ENCODE measurements at regions not wholly inside any gene's neighbourhood (a gene's known extent, or its start where the extent isn't known, plus 50 kb on each side); places are given as distances from the start of the nearest gene placed in this dataset.

GRCh38 chr5:167228134-167228533, 1063.3 kb upstream of the WWC1 start:
- H3K36me3 Mint-ChIP-seq = no peaks in the 10 kb centered on the region
- 90% methylated on average over 3 of the region's 3 CpGs for WGBS (ENCODE audit: insufficient coverage)
- H3K9me3 Mint-ChIP-seq = peaks cover 20 to 24% of the 10 kb centered on the region in 2 donors
- H3K4me3 Mint-ChIP-seq = no peak overlapping the region
- H3K27me3 ChIP-seq (ENCODE audit: control insufficient read depth, insufficient read depth, low read length) = no peaks in the 10 kb centered on the region
- H3K4me3 ChIP-seq (ENCODE audit: low read length) = no peak overlapping the region
- H3K4me1 Mint-ChIP-seq = no peaks in the 10 kb centered on the region
- peaks cover 15% of the 10 kb centered on the region for H3K9me3 ChIP-seq (ENCODE audit: control insufficient read depth, insufficient read depth, low read length)
- intact Hi-C loops (cut with micrococcal nuclease) = no loop called here
- ATAC-seq = no peak
- no peaks in the 10 kb centered on the region for H3K36me3 ChIP-seq (ENCODE audit: control insufficient read depth, insufficient read depth, low read length)
- no peak overlapping the region for H3K27ac Mint-ChIP-seq
- DNase-seq = no peak
- no peak for TF ChIP-seq CTCF (IDR thresholded peaks at IDR 0.05)
- H3K27ac ChIP-seq (ENCODE audit: low read length) = no peak overlapping the region
- H3K4me1 ChIP-seq (ENCODE audit: control insufficient read depth, insufficient read depth, low read length) = no peaks in the 10 kb centered on the region
- no peaks in the 10 kb centered on the region for H3K27me3 Mint-ChIP-seq (ENCODE audit: low read depth in 2 of 2)

GRCh38 chr5:167229751-167230150, 1061.7 kb upstream of the WWC1 start:
- intact Hi-C loops (cut with micrococcal nuclease) = no loop called here
- Histone ChIP-seq H3K36me3 (ENCODE audit: control insufficient read depth, insufficient read depth, low read length) (no peaks in the 10 kb centered on the region), H3K27me3 (ENCODE audit: control insufficient read depth, insufficient read depth, low read length) (no peaks in the 10 kb centered on the region), H3K27ac (ENCODE audit: low read length) (no peak overlapping the region), H3K9me3 (ENCODE audit: control insufficient read depth, insufficient read depth, low read length) (peaks cover 15% of the 10 kb centered on the region), H3K4me3 (ENCODE audit: low read length) (no peak overlapping the region), H3K4me1 (ENCODE audit: control insufficient read depth, insufficient read depth, low read length) (no peaks in the 10 kb centered on the region)
- no peak overlapping the region for H3K4me3 Mint-ChIP-seq
- peaks cover 18 to 25% of the 10 kb centered on the region in 2 donors for H3K9me3 Mint-ChIP-seq
- 75% methylated on average over 2 of the region's 2 CpGs for WGBS (ENCODE audit: insufficient coverage)
- no peak for TF ChIP-seq CTCF (IDR thresholded peaks at IDR 0.05)
- ATAC-seq = no peak
- H3K27ac Mint-ChIP-seq = no peak overlapping the region
- H3K36me3 Mint-ChIP-seq = no peaks in the 10 kb centered on the region
- H3K4me1 Mint-ChIP-seq = no peaks in the 10 kb centered on the region
- no peak for DNase-seq
- no peaks in the 10 kb centered on the region for H3K27me3 Mint-ChIP-seq (ENCODE audit: low read depth in 2 of 2)

GRCh38 chr5:167230414-167230813, 1061.0 kb upstream of the WWC1 start:
- no peak overlapping the region for H3K27ac Mint-ChIP-seq
- intact Hi-C loops (cut with micrococcal nuclease) = no loop called here
- H3K36me3 Mint-ChIP-seq = no peaks in the 10 kb centered on the region
- WGBS (ENCODE audit: insufficient coverage) = 100% methylated on average over 1 of the region's 1 CpG
- no peaks in the 10 kb centered on the region for H3K36me3 ChIP-seq (ENCODE audit: control insufficient read depth, insufficient read depth, low read length)
- no peak overlapping the region for H3K4me3 ChIP-seq (ENCODE audit: low read length)
- no peaks in the 10 kb centered on the region for H3K27me3 ChIP-seq (ENCODE audit: control insufficient read depth, insufficient read depth, low read length)
- ATAC-seq (no peak), DNase-seq (no peak)
- H3K4me3 Mint-ChIP-seq = no peak overlapping the region
- TF ChIP-seq CTCF (IDR thresholded peaks at IDR 0.05) = no peak
- no peaks in the 10 kb centered on the region for H3K4me1 ChIP-seq (ENCODE audit: control insufficient read depth, insufficient read depth, low read length)
- peaks cover 19 to 24% of the 10 kb centered on the region in 2 donors for H3K9me3 Mint-ChIP-seq
- no peaks in the 10 kb centered on the region for H3K27me3 Mint-ChIP-seq (ENCODE audit: low read depth in 2 of 2)
- peaks cover 15% of the 10 kb centered on the region for H3K9me3 ChIP-seq (ENCODE audit: control insufficient read depth, insufficient read depth, low read length)
- no peak overlapping the region for H3K27ac ChIP-seq (ENCODE audit: low read length)
- H3K4me1 Mint-ChIP-seq = no peaks in the 10 kb centered on the region

- Mint-ChIP-seq H3K4me3 (no peak overlapping the region), H3K9me3 (peaks cover 7 to 8% of the 10 kb centered on the region in 2 donors), H3K4me1 (no peaks in the 10 kb centered on the region), H3K27ac (no peak overlapping the region), H3K27me3 (ENCODE audit: low read depth in 2 of 2) (no peaks in the 10 kb centered on the region), H3K36me3 (no peaks in the 10 kb centered on the region)
- Histone ChIP-seq H3K27ac (ENCODE audit: low read length) (no peak overlapping the region), H3K27me3 (ENCODE audit: control insufficient read depth, insufficient read depth, low read length) (no peaks in the 10 kb centered on the region), H3K36me3 (ENCODE audit: control insufficient read depth, insufficient read depth, low read length) (no peaks in the 10 kb centered on the region), H3K9me3 (ENCODE audit: control insufficient read depth, insufficient read depth, low read length) (peaks cover 15% of the 10 kb centered on the region), H3K4me1 (ENCODE audit: control insufficient read depth, insufficient read depth, low read length) (no peaks in the 10 kb centered on the region), H3K4me3 (ENCODE audit: low read length) (no peak overlapping the region)
- intact Hi-C loops (cut with micrococcal nuclease) = no loop called here
- ATAC-seq = no peak
- no peak for TF ChIP-seq CTCF (IDR thresholded peaks at IDR 0.05)
- DNase-seq = no peak
- 73% methylated on average over 3 of the region's 3 CpGs for WGBS (ENCODE audit: insufficient coverage)
Observed at GRCh38 chr5:167232675-167233311, 1058.7 kb upstream of the WWC1 start.

Measured in natural killer cell (primary cell).